Effector CD4-positive, alpha-beta T cell (primary cell): ENCODE measurements at regions not wholly inside any gene's neighbourhood (a gene's known extent, or its start where the extent isn't known, plus 50 kb on each side); places are given as distances from the start of the nearest gene placed in this dataset.
A peak's percentile ranks its signal among the peaks of the same experiment; 100 is the strongest.
"Not testable (repeated sequence)": the region's sequence is repeated elsewhere in the genome, so short reads cannot be mapped to it uniquely, and the experiment has no call there.

Experiments used
- DNase-seq: peaks from one replicate; pipeline ENCODE4 v3.0.0-alpha.2; 2020

- not testable (repeated sequence) for DNase-seq
These were observed 251.2 kb upstream of the TPTE start for GRCh38 chr21:10270211-10270610.

DNA sequence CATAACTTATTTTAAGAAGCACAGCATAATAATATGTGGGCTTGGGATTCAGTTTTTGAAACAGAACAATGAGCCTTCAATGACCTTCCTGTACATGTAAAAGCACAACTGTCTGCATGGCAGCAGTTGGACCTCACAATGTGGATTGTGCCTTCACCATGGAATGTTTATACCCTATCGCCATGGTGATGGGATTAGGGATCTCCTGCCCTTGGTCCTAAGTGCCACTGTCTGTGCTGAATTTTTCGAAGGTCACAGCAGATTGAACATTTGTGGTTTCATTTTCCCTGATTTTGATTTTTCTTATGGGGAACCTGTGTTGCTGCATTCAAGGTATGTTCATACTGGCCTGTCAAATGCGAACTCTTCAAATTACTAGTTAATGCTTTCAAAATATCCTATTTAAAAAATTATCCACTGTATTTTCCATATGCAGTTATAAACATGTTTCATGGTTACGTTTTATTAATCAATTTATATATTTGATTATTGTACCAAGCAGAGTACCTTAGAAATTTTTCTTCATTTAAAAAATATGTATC is 249.6 kb upstream of the TPTE start:
- not testable (repeated sequence) for DNase-seq

GRCh38 chr21:10272216-10272615 is 249.2 kb upstream of the TPTE start:
- DNase-seq: no peak

- no peak for DNase-seq
These were observed 248.2 kb upstream of the TPTE start for GRCh38 chr21:10273196-10273595.

DNA sequence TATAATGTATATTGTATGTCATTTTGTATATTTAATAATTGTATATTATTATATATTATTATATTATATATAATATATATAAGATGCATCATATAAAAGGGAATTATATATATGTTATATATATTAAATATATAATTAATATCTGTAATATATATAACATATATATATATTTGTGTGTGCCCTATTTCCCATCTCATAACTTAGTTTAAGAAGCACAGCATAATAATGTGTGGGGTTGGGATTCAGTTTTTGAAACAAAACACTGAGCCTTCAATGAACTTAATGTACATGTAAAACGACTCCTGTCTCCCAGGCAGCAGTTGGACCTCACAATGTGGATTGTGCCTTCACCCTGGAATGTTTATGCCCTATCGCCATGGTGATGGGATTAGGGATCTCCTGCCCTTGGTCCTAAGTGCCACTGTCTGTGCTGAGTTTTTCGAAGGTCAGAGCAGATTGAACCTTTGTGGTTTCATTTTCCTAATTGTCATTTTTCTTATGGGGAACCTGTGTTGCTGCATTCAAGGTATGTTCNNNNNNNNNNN is 247.5 kb upstream of the TPTE start:
- peak; percentile 1 for DNase-seq
